Hepatocyte (in vitro differentiated cells): ENCODE measurements at regions not wholly inside any gene's neighbourhood (a gene's known extent, or its start where the extent isn't known, plus 50 kb on each side); places are given as distances from the start of the nearest gene placed in this dataset.

Source experiments
- DNase-seq: peaks from one replicate; pipeline ENCODE4 v3.0.0-alpha.2; 2016; ENCODE audit warnings: low spot score
- H2AFZ ChIP-seq: fragments of 200-600 bp; sonication (generic); 2 replicates; pipeline ENCODE4 v1.6.0; 2016; ENCODE audit warnings: antibody characterized with exemption, mild to moderate bottlenecking
- H3K27ac ChIP-seq: fragments of 200-600 bp; sonication (generic); 2 replicates; pipeline ENCODE4 v1.5.1; 2016; ENCODE audit warnings: mild to moderate bottlenecking
- H3K27me3 ChIP-seq: fragments of 200-600 bp; sonication (generic); 2 replicates; pipeline ENCODE4 v1.6.1; 2016
- H3K36me3 ChIP-seq: fragments of 200-600 bp; sonication (generic); replicated peaks from 2 replicates; pipeline ENCODE4 v1.5.1; 2016; ENCODE audit warnings: low read depth; ENCODE audit not compliant: insufficient read depth
- H3K4me1 ChIP-seq: fragments of 200-600 bp; sonication (generic); 2 replicates; pipeline ENCODE4 v1.5.1; 2016; ENCODE audit warnings: mild to moderate bottlenecking, moderate library complexity; ENCODE audit not compliant: insufficient read depth
- H3K4me2 ChIP-seq: fragments of 200-600 bp; sonication (generic); 2 replicates; pipeline ENCODE4 v1.6.0; 2016
- H3K4me3 ChIP-seq: fragments of 200-600 bp; sonication (generic); 2 replicates; pipeline ENCODE4 v1.5.1; 2016; ENCODE audit warnings: mild to moderate bottlenecking
- H3K79me2 ChIP-seq: fragments of 200-600 bp; sonication (generic); 2 replicates; pipeline ENCODE4 v1.6.0; 2017; ENCODE audit warnings: mild to moderate bottlenecking
- H3K9me2 ChIP-seq: fragments of 200-600 bp; sonication (generic); replicated peaks from 2 replicates; pipeline ENCODE4 v1.6.0; 2017; ENCODE audit warnings: mild to moderate bottlenecking; ENCODE audit not compliant: insufficient read depth
- H3K9me3 ChIP-seq: fragments of 200-600 bp; sonication (generic); 2 replicates; pipeline ENCODE4 v1.5.1; 2016; ENCODE audit warnings: low read depth, mild to moderate bottlenecking
- H4K20me1 ChIP-seq: fragments of 200-600 bp; sonication (generic); 2 replicates; pipeline ENCODE4 v1.6.0; 2016; ENCODE audit warnings: mild to moderate bottlenecking; ENCODE audit not compliant: insufficient read depth, poor library complexity, severe bottlenecking
- EZH2 ChIP-seq: fragments of 200-600 bp; sonication (generic); IDR thresholded peaks from 2 replicates; pipeline ENCODE4 v1.6.1; 2016; ENCODE audit warnings: antibody characterized with exemption, mild to moderate bottlenecking, borderline replicate concordance
- EZH2phosphoT487 ChIP-seq: fragments of 200-600 bp; sonication (generic); IDR thresholded peaks from one replicate; pipeline ENCODE4 v1.6.1; 2018; ENCODE audit warnings: antibody characterized with exemption, mild to moderate bottlenecking, low read depth, moderate library complexity; ENCODE audit not compliant: unreplicated experiment, severe bottlenecking
- WGBS: methylation state at CpG from one replicate; pipeline ENCODE4 v1.1.6; 2016; ENCODE audit warnings: low lambda C conversion rate; ENCODE audit errors: missing lambda C conversion rate; 5-methylcytosine and 5-hydroxymethylcytosine counted together
- TF ChIP-seq, protein P1 (sequence below): fragments of 200-600 bp; sonication (generic); IDR thresholded peaks from 2 replicates; pipeline ENCODE4 v1.5.1; 2016; ENCODE audit warnings: antibody characterized with exemption, mild to moderate bottlenecking; ENCODE audit not compliant: poor library complexity

DNA sequence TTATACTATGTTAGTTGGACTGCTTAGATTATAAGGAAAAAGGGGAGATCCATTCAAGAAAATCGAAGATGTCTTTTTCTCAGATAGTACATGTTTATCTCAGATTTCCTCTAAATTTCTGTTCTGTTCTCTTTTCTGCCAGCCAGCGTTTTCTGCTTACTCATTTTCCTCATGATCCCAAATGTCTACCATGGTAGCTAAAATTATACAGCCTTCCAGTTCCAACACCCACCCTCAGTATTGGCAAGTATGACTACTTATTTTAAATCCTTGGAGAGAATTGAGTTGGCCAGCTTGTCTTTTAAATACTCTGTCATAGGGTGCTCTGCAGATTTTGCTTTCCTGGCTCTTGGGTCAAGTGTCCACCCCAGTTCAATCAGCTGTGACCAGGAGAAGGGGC is 95.7 kb upstream of the PLXNA2 start:
- Histone ChIP-seq H3K9me3 (no peaks in the 10 kb centered on the region), H4K20me1 (no peaks in the 10 kb centered on the region), H3K9me2 (no peaks in the 10 kb centered on the region), H3K79me2 (no peaks in the 10 kb centered on the region), H3K4me1 (no peaks in the 10 kb centered on the region), H3K27me3 (no peaks in the 10 kb centered on the region), H3K4me3 (no peak overlapping the region), H2AFZ (no peak overlapping the region), H3K27ac (no peak overlapping the region), H3K4me2 (no peak overlapping the region), H3K36me3 (no peaks in the 10 kb centered on the region)
- TF ChIP-seq, protein P1, sequence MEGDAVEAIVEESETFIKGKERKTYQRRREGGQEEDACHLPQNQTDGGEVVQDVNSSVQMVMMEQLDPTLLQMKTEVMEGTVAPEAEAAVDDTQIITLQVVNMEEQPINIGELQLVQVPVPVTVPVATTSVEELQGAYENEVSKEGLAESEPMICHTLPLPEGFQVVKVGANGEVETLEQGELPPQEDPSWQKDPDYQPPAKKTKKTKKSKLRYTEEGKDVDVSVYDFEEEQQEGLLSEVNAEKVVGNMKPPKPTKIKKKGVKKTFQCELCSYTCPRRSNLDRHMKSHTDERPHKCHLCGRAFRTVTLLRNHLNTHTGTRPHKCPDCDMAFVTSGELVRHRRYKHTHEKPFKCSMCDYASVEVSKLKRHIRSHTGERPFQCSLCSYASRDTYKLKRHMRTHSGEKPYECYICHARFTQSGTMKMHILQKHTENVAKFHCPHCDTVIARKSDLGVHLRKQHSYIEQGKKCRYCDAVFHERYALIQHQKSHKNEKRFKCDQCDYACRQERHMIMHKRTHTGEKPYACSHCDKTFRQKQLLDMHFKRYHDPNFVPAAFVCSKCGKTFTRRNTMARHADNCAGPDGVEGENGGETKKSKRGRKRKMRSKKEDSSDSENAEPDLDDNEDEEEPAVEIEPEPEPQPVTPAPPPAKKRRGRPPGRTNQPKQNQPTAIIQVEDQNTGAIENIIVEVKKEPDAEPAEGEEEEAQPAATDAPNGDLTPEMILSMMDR, result no peak
- TF ChIP-seq EZH2 (no peak), EZH2phosphoT487 (no peak)
- WGBS, result 95% methylated on average over 2 of the region's 2 CpGs
- DNase-seq, result no peak

DNA sequence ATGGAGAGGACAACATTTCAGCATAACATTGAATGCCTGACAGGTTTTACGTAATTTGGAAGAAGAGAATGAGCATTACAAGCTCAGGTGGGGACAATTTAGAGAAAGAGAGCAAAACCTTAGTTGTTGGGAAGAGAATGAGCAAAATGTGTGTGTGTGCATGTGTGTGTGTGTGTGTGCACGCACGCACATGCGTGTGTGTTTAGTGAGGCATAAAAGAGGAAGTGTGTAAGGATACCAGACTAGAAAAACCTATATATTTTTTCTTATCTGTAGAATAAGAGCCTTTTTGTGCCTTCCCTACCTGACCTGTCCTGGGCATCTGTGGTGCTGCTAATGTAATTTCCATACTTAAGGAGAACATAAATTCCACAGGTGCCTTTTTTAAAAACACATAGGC is 99.0 kb upstream of the PLXNA2 start:
- Histone ChIP-seq H2AFZ (no peak overlapping the region), H3K4me3 (no peak overlapping the region), H3K27me3 (no peaks in the 10 kb centered on the region), H3K4me2 (no peak overlapping the region), H3K27ac (no peak overlapping the region), H3K79me2 (no peaks in the 10 kb centered on the region), H3K9me3 (no peaks in the 10 kb centered on the region), H3K9me2 (no peaks in the 10 kb centered on the region), H4K20me1 (no peaks in the 10 kb centered on the region), H3K4me1 (no peaks in the 10 kb centered on the region), H3K36me3 (no peaks in the 10 kb centered on the region)
- no peak for DNase-seq
- 99% methylated on average over 4 of the region's 4 CpGs for WGBS
- TF ChIP-seq EZH2phosphoT487 (no peak), EZH2 (no peak)
- TF ChIP-seq, protein P1, result no peak

DNA sequence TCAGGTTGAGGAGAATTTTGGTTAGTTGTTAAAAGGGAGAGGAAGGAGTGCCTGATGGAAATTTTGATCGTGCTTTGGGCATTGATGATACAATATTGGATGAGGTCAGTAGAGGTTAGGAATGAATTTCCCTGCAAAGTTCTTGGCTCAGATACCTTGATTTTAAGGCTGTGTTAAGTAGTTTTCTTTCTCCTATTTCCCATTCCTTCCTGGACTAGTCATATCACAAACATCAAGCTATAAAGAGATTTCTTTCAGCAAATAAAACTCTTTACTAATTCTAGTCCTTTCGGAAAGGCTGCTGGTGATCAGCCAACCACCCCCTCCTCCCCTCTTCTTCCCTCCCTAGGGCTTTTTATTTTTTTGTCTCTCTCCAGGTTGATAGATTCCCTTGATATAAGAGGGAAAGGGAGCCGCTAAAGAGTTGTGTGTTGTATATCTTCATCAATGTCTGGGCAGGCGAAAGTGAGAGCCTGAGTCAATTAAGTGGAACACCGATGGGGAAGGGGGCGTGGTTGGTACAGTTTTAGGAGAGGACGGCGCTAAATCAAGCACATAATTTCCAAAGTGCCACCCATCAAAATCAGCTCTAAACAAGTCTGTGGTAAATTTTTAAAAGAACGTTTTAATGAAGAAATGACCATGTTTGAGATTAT is 100.1 kb upstream of the PLXNA2 start:
- Histone ChIP-seq H2AFZ (no peak overlapping the region), H3K36me3 (no peaks in the 10 kb centered on the region), H3K9me3 (no peaks in the 10 kb centered on the region), H4K20me1 (no peaks in the 10 kb centered on the region), H3K4me3 (no peak overlapping the region), H3K4me1 (no peaks in the 10 kb centered on the region), H3K79me2 (no peaks in the 10 kb centered on the region), H3K9me2 (no peaks in the 10 kb centered on the region), H3K27ac (no peak overlapping the region), H3K4me2 (no peak overlapping the region), H3K27me3 (no peaks in the 10 kb centered on the region)
- 80% methylated on average over 9 of the region's 9 CpGs for WGBS
- no peak for TF ChIP-seq EZH2phosphoT487
- DNase-seq, result no peak

DNA sequence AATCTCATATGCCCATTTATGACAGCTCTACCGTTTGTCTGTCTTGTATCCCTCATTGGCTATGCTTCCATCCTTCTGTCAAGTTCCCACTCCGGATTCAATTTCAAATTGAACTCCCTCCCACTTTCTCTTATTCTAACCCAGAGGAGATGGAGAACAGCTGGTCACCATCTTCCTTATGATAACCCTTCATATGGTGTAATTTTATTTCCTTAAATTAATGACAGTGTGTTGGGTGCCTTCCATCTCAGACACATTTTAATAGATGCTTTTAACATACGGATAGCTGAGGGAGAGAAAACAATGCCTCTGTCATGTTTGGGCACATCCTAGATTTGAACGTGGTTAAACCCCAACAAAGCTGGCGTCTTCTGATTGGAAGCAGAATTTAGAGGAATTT is 103.0 kb upstream of the PLXNA2 start:
- H3K4me3 ChIP-seq, result no peak overlapping the region
- whole genome bisulfite sequencing, result 66% methylated on average over 5 of the region's 5 CpGs
- DNase-seq, result no peak
- no peaks in the 10 kb centered on the region for H3K36me3 ChIP-seq
- no peak overlapping the region for H2AFZ ChIP-seq
- no peaks in the 10 kb centered on the region for H3K4me1 ChIP-seq
- H3K4me2 ChIP-seq, result no peak overlapping the region
- H3K9me3 ChIP-seq, result no peaks in the 10 kb centered on the region
- H4K20me1 ChIP-seq, result no peaks in the 10 kb centered on the region
- H3K27ac ChIP-seq, result no peak overlapping the region
- H3K79me2 ChIP-seq, result no peaks in the 10 kb centered on the region
- H3K27me3 ChIP-seq, result no peaks in the 10 kb centered on the region
- no peaks in the 10 kb centered on the region for H3K9me2 ChIP-seq
- no peak for TF ChIP-seq EZH2phosphoT487
- TF ChIP-seq, protein P1, result no peak
- no peak for TF ChIP-seq EZH2
